ENCODE measurements at regions not wholly inside any gene's neighbourhood (a gene's known extent, or its start where the extent isn't known, plus 50 kb on each side); places are given as distances from the start of the nearest gene placed in this dataset.

DNA sequence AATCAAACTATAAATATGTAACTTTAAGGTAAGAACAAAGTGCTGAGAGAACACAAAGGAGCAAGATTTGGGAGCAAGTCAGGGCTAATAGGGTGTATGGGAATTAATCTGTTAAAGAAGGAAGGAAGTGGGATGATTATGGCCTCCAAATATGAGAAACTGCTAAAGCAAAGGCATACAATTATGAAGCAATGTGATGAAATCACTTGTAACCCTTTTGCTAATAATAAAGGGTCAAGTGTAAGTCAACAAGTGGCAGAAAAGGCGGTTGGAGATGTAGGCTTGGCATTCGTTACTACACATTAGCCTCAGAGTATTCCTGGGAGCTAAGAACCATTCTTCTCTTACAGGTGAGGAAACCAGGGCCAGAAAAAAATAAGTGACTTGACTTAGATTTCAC, 1002.3 kb upstream of the TENM4 start:
- TF ChIP-seq ZNF70 (CRISPR knock-in tag; IDR thresholded peaks at IDR 0.05) (no peak), CSRNP3 (CRISPR knock-in tag; IDR thresholded peaks at IDR 0.05) (no peak), TCF4 (CRISPR knock-in tag; IDR thresholded peaks at IDR 0.05; ENCODE audit: borderline replicate concordance) (no peak), ZFP30 (CRISPR knock-in tag; IDR thresholded peaks at IDR 0.05) (no peak), GLIS3 (CRISPR knock-in tag; IDR thresholded peaks at IDR 0.05) (no peak), ARNTL (CRISPR knock-in tag; IDR thresholded peaks at IDR 0.05; ENCODE audit: borderline replicate concordance, low read depth) (no peak), SNAI2 (CRISPR knock-in tag; IDR thresholded peaks at IDR 0.05) (no peak)

Measured in SK-N-SH treated with all-trans-retinoic acid at 6 μM for 48 hours (cell line).